ENCODE measurements at regions not wholly inside any gene's neighbourhood (a gene's known extent, or its start where the extent isn't known, plus 50 kb on each side); places are given as distances from the start of the nearest gene placed in this dataset.

DNA sequence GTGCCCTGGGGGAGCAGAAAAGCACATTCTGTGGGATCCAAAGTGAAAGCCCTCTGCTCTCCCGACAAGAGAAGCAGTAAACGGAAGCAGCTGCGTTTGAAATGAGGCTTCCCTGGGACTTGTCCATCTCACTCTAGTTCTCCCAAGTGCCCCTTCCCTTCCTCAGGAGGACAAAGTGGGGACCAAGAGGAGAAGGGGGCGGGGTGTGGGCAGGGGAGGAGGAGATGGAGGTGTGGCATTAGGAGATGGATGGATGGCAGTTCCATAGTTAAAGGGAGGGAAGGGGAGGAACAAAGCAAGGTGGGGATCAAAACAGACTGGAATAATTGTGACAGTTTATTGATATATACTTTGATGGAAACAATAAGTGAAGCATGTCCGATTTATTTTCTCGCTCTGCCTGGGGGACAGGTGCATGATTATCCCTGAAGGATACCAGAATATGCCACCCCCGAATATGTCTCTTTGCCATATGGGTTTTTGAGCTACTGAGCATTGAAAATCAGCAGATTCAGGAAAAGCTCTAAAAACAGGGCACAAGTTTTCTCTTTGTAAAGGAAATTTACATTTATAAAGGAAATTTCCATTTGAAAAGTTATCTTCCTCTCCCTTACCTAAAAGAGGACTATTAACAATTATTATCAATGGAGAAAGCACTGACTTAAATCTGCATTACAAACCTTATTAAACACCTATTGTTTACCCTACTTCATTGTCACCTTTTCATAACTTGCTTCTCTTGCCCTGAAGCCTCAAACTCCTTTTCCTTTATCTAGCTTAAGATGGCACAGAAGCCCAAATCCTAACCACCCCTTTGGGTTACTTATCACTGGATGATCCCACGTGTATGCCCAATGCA, 58.9 kb upstream of the DAZL start:
- H3K9ac ChIP-seq (ENCODE audit: low read length), result no peak overlapping the region
- no peak overlapping the region for H3K27ac ChIP-seq (ENCODE audit: low read length)
- H3K9me2 ChIP-seq (ENCODE audit: insufficient read depth, low read length), result no peaks in the 10 kb centered on the region
- H3K9me3 ChIP-seq (ENCODE audit: low read length), result no peaks in the 10 kb centered on the region
- no peaks in the 10 kb centered on the region for H4K20me1 ChIP-seq (ENCODE audit: insufficient read depth)
- no peaks in the 10 kb centered on the region for H3K36me3 ChIP-seq (ENCODE audit: insufficient read depth, low read length)
- TF ChIP-seq RAD21 (conservative IDR thresholded peaks at IDR 0.05) (no peak), TAF1 (IDR thresholded peaks at IDR 0.05; ENCODE audit: low read depth) (no peak)
- H3F3A ChIP-seq (ENCODE audit: insufficient read depth, low read length, poor library complexity, severe bottlenecking), result no peaks in the 10 kb centered on the region
- no peak overlapping the region for H2AFZ ChIP-seq (ENCODE audit: low read depth, low read length)
- H3K27me3 ChIP-seq (ENCODE audit: insufficient read depth, low read depth, low read length), result no peaks in the 10 kb centered on the region
- H3K4me3 ChIP-seq (ENCODE audit: low read length), result no peak overlapping the region
- no peaks in the 10 kb centered on the region for H3K79me2 ChIP-seq (replicated peaks; ENCODE audit: insufficient read depth, low read length)
- no peak overlapping the region for H3K4me2 ChIP-seq (ENCODE audit: low read length)

- no peaks in the 10 kb centered on the region for H3K79me2 ChIP-seq (replicated peaks; ENCODE audit: insufficient read depth, low read length)
- no peaks in the 10 kb centered on the region for H4K20me1 ChIP-seq (ENCODE audit: insufficient read depth)
- no peaks in the 10 kb centered on the region for H3K9me3 ChIP-seq (ENCODE audit: low read length)
- H3K27me3 ChIP-seq (ENCODE audit: insufficient read depth, low read depth, low read length), result no peaks in the 10 kb centered on the region
- H3K4me3 ChIP-seq (ENCODE audit: low read length), result no peak overlapping the region
- no peak overlapping the region for H2AFZ ChIP-seq (ENCODE audit: low read depth, low read length)
- no peak for TF ChIP-seq EZH2 (IDR thresholded peaks at IDR 0.05; ENCODE audit: borderline replicate concordance, insufficient read depth, low read length, poor library complexity, severe bottlenecking)
- no peak for TF ChIP-seq POLR2AphosphoS5 (IDR thresholded peaks at IDR 0.05)
- TF ChIP-seq MXI1 (conservative IDR thresholded peaks at IDR 0.05; ENCODE audit: poor library complexity, severe bottlenecking), result no peak
- no peak for TF ChIP-seq RAD21 (conservative IDR thresholded peaks at IDR 0.05)
- TF ChIP-seq, protein P1, sequence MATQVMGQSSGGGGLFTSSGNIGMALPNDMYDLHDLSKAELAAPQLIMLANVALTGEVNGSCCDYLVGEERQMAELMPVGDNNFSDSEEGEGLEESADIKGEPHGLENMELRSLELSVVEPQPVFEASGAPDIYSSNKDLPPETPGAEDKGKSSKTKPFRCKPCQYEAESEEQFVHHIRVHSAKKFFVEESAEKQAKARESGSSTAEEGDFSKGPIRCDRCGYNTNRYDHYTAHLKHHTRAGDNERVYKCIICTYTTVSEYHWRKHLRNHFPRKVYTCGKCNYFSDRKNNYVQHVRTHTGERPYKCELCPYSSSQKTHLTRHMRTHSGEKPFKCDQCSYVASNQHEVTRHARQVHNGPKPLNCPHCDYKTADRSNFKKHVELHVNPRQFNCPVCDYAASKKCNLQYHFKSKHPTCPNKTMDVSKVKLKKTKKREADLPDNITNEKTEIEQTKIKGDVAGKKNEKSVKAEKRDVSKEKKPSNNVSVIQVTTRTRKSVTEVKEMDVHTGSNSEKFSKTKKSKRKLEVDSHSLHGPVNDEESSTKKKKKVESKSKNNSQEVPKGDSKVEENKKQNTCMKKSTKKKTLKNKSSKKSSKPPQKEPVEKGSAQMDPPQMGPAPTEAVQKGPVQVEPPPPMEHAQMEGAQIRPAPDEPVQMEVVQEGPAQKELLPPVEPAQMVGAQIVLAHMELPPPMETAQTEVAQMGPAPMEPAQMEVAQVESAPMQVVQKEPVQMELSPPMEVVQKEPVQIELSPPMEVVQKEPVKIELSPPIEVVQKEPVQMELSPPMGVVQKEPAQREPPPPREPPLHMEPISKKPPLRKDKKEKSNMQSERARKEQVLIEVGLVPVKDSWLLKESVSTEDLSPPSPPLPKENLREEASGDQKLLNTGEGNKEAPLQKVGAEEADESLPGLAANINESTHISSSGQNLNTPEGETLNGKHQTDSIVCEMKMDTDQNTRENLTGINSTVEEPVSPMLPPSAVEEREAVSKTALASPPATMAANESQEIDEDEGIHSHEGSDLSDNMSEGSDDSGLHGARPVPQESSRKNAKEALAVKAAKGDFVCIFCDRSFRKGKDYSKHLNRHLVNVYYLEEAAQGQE (IDR thresholded peaks at IDR 0.05; ENCODE audit: borderline replicate concordance), result no peak
- no peak for TF ChIP-seq EP300 (conservative IDR thresholded peaks at IDR 0.05; ENCODE audit: poor library complexity, severe bottlenecking)
- no peak for TF ChIP-seq SMC3 (conservative IDR thresholded peaks at IDR 0.05; ENCODE audit: poor library complexity)
- no peak for TF ChIP-seq TAF1 (IDR thresholded peaks at IDR 0.05; ENCODE audit: low read depth)
- TF ChIP-seq, protein P2, sequence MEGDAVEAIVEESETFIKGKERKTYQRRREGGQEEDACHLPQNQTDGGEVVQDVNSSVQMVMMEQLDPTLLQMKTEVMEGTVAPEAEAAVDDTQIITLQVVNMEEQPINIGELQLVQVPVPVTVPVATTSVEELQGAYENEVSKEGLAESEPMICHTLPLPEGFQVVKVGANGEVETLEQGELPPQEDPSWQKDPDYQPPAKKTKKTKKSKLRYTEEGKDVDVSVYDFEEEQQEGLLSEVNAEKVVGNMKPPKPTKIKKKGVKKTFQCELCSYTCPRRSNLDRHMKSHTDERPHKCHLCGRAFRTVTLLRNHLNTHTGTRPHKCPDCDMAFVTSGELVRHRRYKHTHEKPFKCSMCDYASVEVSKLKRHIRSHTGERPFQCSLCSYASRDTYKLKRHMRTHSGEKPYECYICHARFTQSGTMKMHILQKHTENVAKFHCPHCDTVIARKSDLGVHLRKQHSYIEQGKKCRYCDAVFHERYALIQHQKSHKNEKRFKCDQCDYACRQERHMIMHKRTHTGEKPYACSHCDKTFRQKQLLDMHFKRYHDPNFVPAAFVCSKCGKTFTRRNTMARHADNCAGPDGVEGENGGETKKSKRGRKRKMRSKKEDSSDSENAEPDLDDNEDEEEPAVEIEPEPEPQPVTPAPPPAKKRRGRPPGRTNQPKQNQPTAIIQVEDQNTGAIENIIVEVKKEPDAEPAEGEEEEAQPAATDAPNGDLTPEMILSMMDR (IDR thresholded peaks at IDR 0.05; ENCODE audit: poor library complexity, severe bottlenecking), result no peak
- H3F3A ChIP-seq (ENCODE audit: insufficient read depth, low read length, poor library complexity, severe bottlenecking), result no peaks in the 10 kb centered on the region
- no peak overlapping the region for H3K4me2 ChIP-seq (ENCODE audit: low read length)
- H3K36me3 ChIP-seq (ENCODE audit: insufficient read depth, low read length), result no peaks in the 10 kb centered on the region
- no peak overlapping the region for H3K9ac ChIP-seq (ENCODE audit: low read length)
- H3K9me2 ChIP-seq (ENCODE audit: insufficient read depth, low read length), result no peaks in the 10 kb centered on the region
- H3K27ac ChIP-seq (ENCODE audit: low read length), result no peak overlapping the region
Observed at GRCh38 chr3:16665282-16665741, 60.1 kb upstream of the DAZL start.
